ENCODE measurements at regions not wholly inside any gene's neighbourhood (a gene's known extent, or its start where the extent isn't known, plus 50 kb on each side); places are given as distances from the start of the nearest gene placed in this dataset.

DNA sequence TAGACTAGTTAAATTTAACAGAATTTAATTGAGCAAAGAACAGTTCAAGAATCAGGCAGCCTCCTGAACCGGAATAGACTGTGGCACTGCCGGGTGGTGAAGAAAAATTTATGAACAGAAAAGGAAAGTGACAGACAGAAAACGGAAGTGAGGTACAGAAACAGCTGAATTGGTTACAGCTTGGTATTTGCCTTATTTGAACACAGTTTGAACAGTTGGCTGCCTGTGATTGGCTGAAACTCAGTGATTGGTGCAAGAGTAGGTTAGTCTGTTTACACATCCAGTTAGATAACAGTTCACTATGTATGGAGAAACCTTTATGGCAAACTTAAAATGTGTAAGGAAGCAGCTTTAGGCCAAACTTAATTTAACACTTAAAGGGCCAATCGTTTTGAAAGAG lies 116.0 kb upstream of the CITED2 start:
- no peak for TF ChIP-seq CTCF (IDR thresholded peaks at IDR 0.05; ENCODE audit: insufficient read depth, low read depth, low read length, missing control alignments)
- no peak for DNase-seq (ENCODE audit: low read depth)
- H3K4me3 ChIP-seq (ENCODE audit: low read length): no peak overlapping the region

DNA sequence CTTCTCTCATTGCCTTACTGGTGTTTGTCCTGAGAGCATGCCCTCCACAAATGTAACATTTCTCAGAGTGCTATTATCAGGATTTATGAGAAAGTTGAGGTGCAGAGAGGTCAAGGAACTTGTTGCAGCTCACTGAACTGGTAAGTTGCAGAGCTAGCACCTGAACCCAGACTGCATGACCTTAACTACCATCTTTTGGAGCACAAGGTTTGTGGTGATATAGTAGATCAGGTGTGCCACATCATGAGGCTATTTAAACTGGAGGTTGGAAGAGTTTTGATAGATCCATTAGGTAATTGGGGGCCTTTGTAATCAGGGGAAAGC lies 112.0 kb upstream of the CITED2 start:
- no peak overlapping the region for H3K4me3 ChIP-seq (ENCODE audit: low read length)
- TF ChIP-seq CTCF (IDR thresholded peaks at IDR 0.05; ENCODE audit: insufficient read depth, low read depth, low read length, missing control alignments): no peak

GRCh38 chr6:139485742-139486475 lies 111.5 kb upstream of the CITED2 start:
- H3K4me3 ChIP-seq (ENCODE audit: low read length): no peak overlapping the region
- no peak for TF ChIP-seq CTCF (IDR thresholded peaks at IDR 0.05; ENCODE audit: insufficient read depth, low read depth, low read length, missing control alignments)
- no peak for DNase-seq (ENCODE audit: low read depth)

More for the DNA sequence above, 112.0 kb upstream of the CITED2 start:
- DNase-seq (ENCODE audit: low read depth): no peak

GRCh38 chr6:139485185-139485584 lies 110.7 kb upstream of the CITED2 start:
- no peak for DNase-seq (ENCODE audit: low read depth)
- no peak overlapping the region for H3K4me3 ChIP-seq (ENCODE audit: low read length)
- TF ChIP-seq CTCF (IDR thresholded peaks at IDR 0.05; ENCODE audit: insufficient read depth, low read depth, low read length, missing control alignments): no peak

DNA sequence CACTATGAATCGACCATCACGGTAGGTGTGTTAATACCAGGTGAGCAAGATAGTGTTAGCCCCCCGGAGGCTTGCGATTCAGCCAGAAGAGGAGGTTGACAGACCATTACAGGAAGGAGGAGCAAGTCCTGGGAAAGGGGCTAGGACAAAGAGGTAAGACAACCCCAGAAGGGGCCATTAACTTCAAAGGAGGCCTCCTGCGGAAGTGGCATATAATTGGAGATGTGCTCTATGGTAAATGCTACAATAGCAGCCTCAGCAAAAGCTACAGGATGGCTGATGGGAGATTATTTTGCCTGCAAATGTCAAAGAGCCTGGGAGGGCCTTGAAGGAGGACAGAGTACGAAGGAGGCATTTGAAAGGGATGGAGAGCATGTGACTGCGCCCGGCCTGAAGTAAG lies 108.6 kb upstream of the CITED2 start:
- no peak for TF ChIP-seq CTCF (IDR thresholded peaks at IDR 0.05; ENCODE audit: insufficient read depth, low read depth, low read length, missing control alignments)
- DNase-seq (ENCODE audit: low read depth): no peak
- H3K4me3 ChIP-seq (ENCODE audit: low read length): no peak overlapping the region

- DNase-seq (ENCODE audit: low read depth): no peak
- H3K4me3 ChIP-seq (ENCODE audit: low read length): no peak overlapping the region
- no peak for TF ChIP-seq CTCF (IDR thresholded peaks at IDR 0.05; ENCODE audit: insufficient read depth, low read depth, low read length, missing control alignments)
These were observed 107.8 kb upstream of the CITED2 start for GRCh38 chr6:139482287-139482686.

All from epithelial cell of esophagus (primary cell).